Head of caudate nucleus (tissue), 42 donors: ENCODE measurements at regions not wholly inside any gene's neighbourhood (a gene's known extent, or its start where the extent isn't known, plus 50 kb on each side); places are given as distances from the start of the nearest gene placed in this dataset.

Experiments
- DNase-seq, 42 donors: peaks; one replicate each; pipeline versions ENCODE4 v3.0.0 to v3.0.0-alpha.2; 2020 to 2021; ENCODE audit warnings: mixed read lengths in 7 of 42
- intact Hi-C: fragments of 100-400 bp; cut with DNase I; formaldehyde crosslinking; loops from one replicate; pipeline ENCODE4 v1.15.0; 2022

DNA sequence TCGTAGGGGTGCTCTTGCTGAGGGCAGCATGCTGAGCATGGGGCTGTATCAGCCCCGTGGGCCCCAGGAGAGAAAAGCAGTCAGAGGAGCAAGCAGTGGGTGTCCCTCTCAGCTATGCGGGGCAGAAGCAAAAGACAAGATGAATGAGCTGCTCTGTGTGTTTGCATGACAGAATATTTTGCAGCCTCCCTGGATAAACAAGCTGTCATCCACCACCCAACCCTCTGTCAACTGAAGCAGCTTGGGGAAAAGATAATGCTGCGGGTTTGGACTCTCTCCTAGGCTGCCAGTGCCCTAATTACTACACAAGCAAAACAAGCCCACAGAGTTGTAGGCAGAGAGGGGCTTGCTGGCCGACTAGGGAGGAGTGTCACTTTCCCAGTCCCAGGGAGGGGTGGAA, 82.3 kb upstream of the PTPRT start:
- no peak for DNase-seq

DNA sequence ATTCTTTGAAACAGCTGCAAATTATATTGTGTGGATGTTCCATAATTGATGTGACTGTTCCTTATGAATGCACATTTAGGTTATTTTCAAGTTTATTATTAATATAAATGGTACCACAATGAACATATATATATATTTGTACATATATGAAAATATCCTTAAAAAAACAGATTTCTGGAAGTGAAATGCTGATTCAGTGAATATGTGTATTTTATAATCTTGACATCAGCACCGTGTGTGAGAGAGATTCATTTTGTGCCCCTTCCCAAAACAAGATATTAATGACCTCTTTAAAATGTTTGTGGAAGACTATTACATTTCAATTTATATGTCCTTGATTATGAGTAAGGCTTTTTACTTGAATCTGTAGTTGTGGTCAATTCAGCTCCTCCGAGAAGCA, 75.7 kb upstream of the PTPRT start:
- intact Hi-C loops, result no loop called here
- DNase-seq, result no peak

More for the DNA sequence above, 82.3 kb upstream of the PTPRT start:
- intact Hi-C loops, result no loop called here

DNA sequence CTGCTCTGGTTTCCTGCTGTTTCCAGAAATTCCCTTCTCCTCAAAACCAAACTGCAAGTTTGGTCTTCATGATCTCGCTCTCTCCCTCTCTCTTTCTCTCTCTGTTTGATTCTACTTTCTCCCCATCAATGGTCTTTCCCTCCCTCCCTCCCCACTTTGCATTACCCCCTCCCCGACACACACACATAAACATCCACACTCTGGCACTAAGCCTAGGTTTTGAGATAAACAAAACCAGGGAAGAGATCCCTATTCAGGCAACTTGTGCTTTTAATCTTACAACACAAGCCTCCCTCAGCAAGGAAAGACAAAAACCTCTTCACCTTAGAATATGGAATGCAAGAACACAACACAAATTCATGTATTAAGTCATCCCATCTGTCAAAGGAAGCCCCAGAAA, 73.5 kb upstream of the PTPRT start:
- intact Hi-C loops, result no loop called here
- DNase-seq, result no peak

DNA sequence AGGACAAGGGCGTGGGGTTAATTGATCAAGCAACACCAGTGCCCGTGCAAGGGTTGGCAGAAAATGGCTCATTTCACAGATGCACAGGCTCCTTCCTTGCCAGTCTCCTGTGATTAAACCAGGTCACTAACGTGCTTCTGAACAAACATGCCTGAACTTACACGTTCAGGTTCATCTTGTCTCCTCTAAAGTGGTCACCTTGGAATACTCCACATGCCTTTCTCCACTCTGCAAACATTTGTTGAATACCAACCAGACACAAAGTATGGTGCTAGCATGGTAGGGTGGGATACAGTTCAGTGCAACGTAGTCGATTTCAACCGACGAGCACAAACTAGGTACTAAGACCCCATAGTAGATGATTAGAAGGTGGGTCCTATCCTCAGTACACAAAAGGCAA, 72.6 kb upstream of the PTPRT start:
- intact Hi-C loops, result no loop called here
- DNase-seq, result no peak

DNA sequence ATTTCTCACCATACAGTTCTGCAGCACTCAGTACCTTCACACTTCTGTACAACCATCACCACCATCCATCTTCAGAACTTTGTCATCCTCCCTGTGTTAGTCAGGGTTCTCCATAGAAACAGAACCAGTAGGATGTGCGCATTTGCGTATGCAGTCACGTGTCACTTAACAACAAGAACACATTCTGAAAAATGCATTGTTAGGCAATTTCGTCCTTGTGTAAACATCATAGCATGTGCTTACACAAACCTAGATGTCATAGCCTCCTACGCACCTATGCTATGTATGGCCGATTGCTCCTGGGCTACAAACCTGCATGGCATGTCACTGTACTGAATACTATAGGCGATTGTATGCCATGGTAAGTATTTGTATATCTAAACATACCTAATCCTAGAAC, 66.2 kb upstream of the PTPRT start:
- DNase-seq, result no peak
- intact Hi-C loops, result no loop called here

DNA sequence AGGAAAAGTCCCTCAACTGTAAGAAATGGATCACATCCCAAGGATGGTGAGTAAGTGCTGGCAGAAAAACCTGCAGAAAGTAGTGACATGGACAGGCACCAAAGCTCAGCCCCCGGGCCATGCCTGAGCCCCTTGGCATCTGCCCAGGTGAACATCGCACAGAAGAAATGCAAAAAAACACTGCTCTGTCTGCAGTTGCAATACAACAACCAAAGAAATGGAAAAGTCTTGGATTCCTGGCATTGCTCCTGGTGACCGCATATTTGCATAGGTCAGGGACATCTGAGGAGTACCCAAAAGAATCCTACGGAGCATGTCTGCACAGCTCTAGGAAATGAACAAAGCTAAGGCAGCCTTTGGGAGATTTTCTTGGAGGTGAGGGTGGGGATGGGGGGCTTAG, 63.1 kb upstream of the PTPRT start:
- no peak for DNase-seq
- intact Hi-C loops, result no loop called here

DNA sequence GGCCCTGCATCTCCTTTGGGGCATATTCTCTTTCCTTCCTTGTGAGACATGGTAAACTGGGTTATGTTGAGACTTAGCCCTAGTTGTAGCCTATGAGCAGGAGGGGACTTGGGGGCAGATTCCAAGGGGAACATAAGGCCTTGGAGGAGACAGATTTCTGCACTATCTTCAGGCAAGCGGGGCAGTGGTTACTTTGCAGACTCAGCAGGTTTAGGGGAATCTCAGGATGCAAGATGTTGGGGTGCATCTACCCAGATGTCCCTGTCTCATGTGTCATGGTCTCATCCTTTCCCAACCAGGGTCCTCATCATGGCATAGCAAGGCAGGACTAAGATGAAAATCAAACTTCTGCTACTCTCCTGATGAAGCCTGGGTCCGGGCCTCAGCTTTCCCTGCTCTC, 58.6 kb upstream of the PTPRT start:
- intact Hi-C loops, result no loop called here
- no peak for DNase-seq

DNA sequence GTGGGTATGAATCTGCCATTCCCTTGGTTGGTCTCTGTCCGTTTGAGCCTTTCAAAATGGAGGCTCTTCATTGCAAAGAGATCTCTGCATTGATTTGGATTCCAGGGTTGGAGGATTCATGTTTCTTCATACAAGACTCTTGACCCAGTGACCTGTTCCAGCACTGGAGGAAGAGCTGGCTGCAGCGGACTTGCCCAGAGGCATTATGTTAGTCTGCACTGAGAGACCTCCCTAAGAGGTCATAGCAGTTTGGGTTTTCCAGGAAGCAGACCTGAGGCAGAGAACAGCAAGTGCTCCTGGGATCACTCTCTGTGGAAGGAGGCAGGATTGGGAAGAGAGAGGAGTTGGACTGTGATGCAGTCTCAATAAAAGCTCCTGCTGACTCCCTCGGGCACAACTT, 57.7 kb upstream of the PTPRT start:
- intact Hi-C loops, result no loop called here
- DNase-seq, result no peak

DNA sequence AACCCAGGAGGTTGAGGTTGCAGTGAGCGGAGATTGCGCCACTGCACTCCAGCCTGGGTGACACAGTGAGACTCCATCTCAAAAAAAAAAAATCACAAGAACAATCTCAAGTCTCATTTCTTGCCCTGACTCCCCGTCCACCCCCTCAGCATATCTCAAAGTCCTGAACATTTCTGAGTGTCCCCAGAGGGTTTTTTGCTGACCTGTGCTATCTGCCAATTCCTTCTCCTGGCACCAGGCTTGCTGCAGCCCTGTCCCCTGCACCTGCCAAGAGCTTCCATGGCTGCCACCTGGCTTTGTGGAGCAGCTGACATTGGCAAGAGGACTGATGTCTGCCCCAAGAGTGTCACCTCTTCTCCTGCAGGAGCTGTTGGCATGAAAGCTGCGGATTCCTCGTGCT, 54.9 kb upstream of the PTPRT start:
- DNase-seq, result no peak
- intact Hi-C loops, result no loop called here

DNA sequence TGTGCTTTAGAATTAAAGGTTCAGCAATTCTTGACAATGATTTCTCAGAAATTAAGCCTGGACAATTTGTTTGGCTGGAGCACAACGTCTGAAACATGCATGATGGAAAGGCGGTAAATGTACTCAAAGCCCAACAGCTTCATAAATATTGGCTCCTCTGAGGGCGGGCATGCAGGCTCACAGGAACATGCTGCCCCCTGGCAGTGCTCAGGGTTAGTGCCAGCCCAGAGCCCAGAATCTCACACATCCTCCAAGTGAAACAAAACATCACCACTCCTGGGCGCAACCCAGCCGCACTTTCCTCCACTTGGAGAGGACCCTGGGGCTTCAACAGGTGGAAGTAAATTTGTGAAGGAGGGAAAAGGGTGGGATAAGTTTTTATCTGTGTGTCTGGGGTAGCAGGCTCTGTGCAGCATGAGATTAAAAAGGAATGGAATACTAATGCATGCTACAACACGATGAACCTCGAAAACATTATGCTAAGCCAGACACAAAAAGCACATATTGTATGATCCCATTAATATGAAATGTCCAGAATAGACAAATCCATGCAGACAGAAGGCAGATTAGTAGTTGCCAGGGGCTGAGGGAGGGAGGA, 54.1 kb upstream of the PTPRT start:
- DNase-seq, result peak; percentile 30 to 79 (median 56)
- intact Hi-C loops, result no loop called here

DNA sequence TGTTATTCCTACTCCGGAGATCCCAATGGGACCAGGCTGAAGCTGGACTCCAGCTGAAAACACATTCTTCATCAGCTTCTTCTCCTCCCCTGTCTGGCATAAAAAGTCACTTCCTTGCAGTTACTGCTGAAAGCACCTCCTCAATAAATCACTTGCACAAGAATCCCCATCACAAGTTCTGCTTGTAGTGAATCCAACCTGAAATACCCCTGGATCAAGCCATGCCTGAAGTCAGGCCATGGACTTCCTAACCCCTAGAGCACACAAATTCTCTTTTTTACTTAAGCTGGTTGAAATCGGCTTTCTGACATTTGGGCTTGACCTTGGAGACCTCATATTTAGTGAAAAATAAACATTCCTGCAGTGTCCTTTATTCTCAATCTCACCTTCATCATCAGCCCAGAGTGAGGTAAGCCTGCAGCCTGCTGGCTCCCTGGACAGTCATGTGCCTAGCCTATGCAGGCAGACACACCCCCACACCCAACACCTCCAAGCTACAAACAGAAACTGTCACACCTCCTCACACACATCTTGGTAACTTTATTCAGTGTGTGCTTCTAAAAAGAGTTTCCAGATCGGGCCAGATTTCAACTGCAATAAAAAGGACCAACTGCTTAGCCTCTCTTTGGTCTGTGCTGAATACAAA, 51.5 kb upstream of the PTPRT start:
- intact Hi-C loops, result no loop called here
- DNase-seq, result no peak
